Umbilical cord (tissue), 1 donor: ENCODE measurements at regions not wholly inside any gene's neighbourhood (a gene's known extent, or its start where the extent isn't known, plus 50 kb on each side); places are given as distances from the start of the nearest gene placed in this dataset.
"Not testable (repeated sequence)": the region's sequence is repeated elsewhere in the genome, so short reads cannot be mapped to it uniquely, and the experiment has no call there.

ENCODE experiments used
- DNase-seq: peaks from one replicate; pipeline ENCODE4 v3.0.0-alpha.2; 2015; ENCODE audit warnings: low spot score

DNA sequence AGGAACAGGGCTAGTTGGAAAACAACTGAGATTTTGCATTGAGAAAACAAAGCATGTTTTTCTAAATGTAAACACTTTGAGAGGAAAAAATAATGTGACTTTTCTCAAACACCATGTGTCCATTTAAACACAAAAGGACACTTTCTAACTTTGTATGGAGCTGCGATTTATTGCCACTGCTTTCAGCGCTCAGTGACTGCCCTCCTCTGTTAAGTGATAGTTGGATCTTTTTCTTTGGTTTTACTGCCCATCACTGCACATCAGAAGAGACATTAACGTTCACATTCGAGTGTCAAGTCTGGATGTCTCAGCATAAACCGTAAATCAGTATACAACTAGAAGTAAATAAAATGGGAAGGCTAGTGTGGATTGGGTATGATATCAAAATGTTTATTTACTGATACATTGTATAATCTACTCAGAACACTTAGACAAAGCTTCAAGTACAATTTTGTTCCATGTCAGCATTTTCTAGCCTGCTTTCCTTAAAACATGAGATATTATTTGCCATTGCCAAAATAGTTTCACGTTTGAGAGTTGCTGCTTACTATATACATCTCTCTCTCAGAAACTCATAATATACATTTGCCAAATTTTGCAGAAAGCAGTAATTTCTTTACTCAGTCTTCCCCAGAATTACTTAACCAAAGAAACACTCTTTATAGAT lies 237.6 kb downstream of the IKZF2 start:
- no peak for DNase-seq

GRCh38 chr2:212912445-212913103 lies 238.8 kb downstream of the IKZF2 start:
- DNase-seq, result peak; percentile 62

DNA sequence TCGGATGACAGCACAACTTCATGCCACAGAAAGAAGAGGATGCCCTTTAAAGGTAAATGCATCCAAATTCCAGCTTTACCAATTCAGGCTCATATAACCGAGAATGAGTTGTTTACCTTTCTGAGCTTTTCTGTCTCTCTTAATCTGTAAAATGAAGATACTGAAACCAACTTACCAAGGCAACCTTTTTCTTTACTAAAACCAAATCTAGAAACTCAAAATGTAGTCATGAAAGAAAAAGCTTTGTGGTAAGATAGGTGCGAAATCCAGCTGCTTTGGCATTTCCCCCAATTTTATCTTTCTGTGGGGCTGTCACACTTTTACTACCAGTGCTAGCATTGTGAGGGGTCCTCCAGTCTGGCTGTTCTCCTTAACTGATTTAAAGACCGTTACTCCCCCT lies 240.4 kb downstream of the IKZF2 start:
- DNase-seq, result no peak

- no peak for DNase-seq
Observed at GRCh38 chr2:212908682-212909435, 242.6 kb downstream of the IKZF2 start.

GRCh38 chr2:212908031-212908430 lies 243.4 kb downstream of the IKZF2 start:
- DNase-seq, result no peak

DNA sequence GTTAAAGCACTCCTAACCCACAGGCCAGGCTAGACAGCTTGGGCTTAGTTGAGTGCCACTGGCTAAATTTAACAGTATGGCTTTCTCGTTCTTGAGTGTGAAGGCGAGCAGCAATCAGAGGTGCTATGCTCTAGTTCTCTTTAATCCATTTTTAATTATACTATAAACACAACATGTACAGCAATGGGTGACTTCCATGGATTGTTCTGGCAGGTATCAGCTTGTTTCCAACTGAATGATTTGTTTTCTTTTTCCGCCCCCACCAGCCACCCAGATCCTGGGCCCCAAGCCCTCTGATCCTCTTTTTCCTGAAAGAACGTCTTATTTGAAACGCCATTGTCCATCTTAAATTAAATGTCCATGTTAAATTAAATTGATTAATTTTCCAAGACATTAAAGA lies 244.8 kb downstream of the IKZF2 start:
- no peak for DNase-seq

- peak; percentile 20 for DNase-seq
Observed at GRCh38 chr2:212905640-212906201, 245.7 kb downstream of the IKZF2 start.

DNA sequence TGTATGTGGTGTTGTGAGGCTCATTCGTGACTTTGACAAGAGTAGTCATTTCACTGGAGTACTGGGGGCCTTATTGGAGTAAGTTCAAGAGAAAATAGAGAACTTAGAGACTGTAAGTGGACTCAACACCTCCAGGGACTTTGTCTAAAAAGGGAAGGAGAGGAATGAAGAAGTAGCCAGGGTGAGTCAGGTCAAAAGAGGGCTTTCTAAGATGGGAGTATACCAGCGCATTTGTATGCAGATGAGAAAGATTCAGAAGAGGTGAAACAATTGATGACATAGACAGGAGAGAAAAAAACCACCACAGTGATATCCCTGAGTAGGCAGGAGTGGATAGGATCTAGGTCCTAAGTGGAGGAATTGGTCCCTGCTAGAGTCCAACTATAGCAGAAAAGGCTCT lies 246.8 kb downstream of the IKZF2 start:
- no peak for DNase-seq

DNA sequence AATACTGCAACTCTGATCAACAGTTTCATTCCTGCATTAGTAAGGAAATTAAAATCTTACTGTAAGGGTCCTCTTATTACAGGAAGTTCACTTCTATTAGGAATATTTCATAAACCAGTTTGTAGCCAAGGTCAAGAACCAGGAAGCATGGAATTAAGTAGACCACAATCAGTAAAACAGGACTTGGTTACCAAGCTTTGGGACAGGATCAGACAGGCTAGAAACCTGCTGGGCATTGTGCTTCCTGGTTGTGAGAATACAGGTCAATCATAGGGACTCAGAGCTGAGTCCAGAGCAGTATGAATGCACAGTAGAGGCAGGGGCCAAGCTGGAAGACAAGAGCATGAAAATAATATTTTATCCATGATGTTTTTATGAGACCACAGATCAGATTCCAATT lies 248.0 kb downstream of the IKZF2 start:
- DNase-seq, result no peak

DNA sequence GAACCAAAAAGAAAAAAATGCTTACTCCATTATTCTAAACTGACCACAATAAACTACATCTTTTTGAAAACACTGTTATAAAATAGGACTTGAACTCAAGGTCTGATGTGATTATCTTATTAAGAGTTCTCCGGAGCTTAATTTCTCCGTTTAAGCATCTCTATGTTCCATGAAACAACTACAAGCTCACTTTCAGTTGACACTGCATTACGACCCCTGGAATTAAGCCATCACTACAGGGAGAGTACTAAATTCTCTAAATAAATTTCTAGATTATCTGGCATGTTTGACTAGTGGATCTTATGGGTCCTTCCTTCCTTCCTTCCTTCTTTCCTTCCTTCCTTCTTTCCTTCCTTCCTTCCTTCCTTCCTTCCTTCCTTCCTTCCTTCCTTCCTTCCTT lies 249.0 kb downstream of the IKZF2 start:
- no peak for DNase-seq

GRCh38 chr2:212901604-212902275 lies 249.7 kb downstream of the IKZF2 start:
- DNase-seq, result no peak

GRCh38 chr2:212900715-212901114 lies 250.7 kb downstream of the IKZF2 start:
- DNase-seq, result no peak

DNA sequence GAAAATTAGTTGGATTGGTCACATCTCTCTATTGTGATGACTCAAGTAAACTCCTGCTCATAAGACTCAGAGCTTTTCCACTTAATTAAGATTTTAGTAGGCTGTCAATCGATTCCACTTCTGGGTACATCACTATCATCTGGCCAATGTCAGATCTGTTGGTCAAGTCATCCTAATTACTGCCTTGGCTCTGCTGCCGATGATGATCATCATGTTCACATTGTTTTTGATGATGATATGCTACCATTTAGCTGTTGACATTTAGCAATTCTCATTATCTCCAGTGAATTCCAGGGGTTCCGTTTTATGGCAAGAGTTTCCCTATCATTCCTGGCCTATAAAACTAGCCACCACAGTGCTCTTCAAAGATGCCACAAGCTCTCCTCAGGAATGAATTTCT lies 253.4 kb downstream of the IKZF2 start:
- DNase-seq, result no peak

DNA sequence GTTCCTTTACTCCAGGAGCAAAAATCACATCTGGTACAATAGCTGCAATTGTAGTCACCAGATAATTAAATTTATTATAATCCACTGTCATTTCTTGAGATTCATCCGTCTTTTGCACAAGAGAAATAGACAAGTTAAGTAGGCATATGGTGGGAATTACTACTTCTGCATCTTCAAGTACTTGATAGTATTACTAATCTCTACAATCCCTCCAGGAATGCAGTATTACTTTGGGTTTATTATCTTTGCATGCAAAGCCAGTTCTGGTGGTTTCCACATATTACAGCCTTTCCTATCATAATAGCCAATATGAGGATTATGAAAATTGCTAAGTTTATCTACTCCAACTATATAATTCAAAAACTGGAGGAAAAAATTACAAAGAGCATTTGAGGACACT lies 254.1 kb downstream of the IKZF2 start:
- no peak for DNase-seq

- DNase-seq, result no peak
Observed at GRCh38 chr2:212894026-212894425, 257.4 kb downstream of the IKZF2 start.

- no peak for DNase-seq
Observed at GRCh38 chr2:212893216-212893615, 258.2 kb downstream of the IKZF2 start.

DNA sequence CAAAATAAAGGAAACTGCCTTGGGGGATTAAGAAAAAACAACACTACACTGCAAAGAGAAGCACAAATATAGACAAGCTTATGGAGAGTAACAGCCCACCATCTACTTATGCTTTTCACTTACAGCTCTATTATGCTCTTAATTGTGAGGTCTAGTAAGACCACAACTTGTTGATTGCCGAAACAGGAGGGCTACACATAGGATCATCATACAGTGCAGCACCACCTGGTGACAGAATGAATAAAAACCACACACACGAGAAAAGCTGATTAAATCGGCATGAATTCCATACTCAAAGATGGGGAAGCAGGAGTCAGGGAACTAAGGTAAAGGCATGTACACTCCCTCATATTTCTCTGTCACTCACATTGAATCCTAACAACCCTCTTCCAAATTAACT lies 259.2 kb downstream of the IKZF2 start:
- DNase-seq, result no peak

DNA sequence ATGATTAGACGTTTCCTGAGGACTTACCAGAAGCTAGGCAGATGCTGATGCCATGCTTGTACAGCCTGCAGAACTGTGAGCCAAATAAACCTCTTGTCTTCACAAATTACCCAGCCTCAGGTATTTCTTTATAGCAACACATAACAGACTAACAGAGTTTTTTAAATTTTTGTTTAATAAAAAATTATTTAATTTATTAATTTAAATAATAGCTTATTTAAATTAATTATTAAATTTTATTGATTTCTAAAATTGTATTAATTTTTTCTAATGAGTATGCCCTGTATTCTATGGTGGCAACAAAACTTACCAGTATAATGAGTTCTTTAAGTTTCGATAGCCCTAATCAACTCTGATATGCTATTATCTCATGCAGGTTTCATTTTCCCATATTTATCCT lies 259.8 kb downstream of the IKZF2 start:
- DNase-seq, result no peak

DNA sequence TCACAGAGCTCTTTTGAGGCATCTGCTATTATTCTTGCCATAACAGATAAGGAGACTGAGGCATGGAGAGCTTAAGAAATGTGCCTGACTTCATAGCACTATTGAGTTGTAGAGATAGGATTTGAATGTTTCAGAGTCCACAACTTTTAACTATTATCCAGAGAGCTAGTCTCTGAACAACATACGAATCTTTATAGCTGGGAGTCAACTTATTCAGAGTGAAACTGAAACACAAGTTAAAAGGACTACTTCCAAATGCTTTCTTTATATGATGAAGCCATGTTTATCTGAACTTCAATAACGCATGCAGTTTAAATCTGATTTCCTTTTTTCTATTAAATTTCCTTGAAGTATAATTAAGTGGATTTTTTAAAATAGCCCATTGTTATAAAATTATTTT lies 268.8 kb downstream of the IKZF2 start:
- DNase-seq, result no peak

DNA sequence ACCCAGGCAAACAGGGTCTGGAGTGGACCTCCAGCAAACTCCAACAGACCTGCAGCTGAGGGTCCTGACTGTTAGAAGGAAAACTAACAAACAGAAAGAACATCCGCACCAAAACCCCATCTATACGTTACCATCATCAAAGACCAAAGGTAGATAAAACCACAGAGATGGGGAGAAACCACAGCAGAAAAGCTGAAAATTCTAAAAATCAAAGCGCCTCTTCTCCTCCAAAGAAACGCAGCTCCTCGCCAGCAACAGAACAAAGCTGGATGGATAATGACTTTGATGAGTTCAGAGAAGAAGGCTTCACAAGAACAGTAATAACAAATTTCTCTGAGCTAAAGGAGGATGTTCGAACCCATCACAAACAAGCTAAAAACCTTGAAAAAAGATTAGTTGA lies 274.9 kb downstream of the IKZF2 start:
- not testable (repeated sequence) for DNase-seq

GRCh38 chr2:212875950-212876349 lies 275.5 kb downstream of the IKZF2 start:
- DNase-seq, result not testable (repeated sequence)

DNA sequence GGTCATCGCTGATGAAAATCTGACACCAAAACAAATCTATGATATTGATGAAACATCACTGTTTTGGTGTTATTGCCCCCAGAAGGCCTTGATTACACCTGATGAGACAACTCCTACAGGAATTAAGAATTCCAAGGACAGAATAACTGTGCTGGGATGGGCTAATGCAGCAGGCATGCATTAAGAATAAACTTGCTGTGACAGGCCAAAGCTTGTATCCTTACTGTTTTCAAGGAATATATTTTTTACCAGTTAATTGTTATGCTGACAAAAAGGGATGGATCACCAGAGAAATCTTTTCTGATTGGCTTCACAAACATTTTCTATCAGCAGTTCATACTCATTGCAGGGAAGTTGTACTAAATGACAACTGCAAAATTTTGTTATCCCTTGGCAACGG lies 278.2 kb downstream of the IKZF2 start:
- no peak for DNase-seq
